H9 (cell line): ENCODE measurements at regions not wholly inside any gene's neighbourhood (a gene's known extent, or its start where the extent isn't known, plus 50 kb on each side); places are given as distances from the start of the nearest gene placed in this dataset.

Experiments
- DNase-seq: peaks from one replicate; pipeline ENCODE4 v3.0.0-alpha.2; 2017
- H2AFZ ChIP-seq: one replicate; pipeline ENCODE4 v1.6.1; 2013; ENCODE audit warnings: mild to moderate bottlenecking, low read length, control low read depth, moderate library complexity
- H2AK5ac ChIP-seq: 2 replicates; pipeline ENCODE4 v1.6.1; 2013; ENCODE audit warnings: low read length, control low read depth, mixed read lengths; ENCODE audit not compliant: insufficient read length
- H2BK120ac ChIP-seq: one replicate; pipeline ENCODE4 v1.6.1; 2013; ENCODE audit warnings: low read depth, mild to moderate bottlenecking, low read length, control low read depth, inconsistent platforms; ENCODE audit not compliant: poor library complexity, severe bottlenecking
- H2BK12ac ChIP-seq: 2 replicates; pipeline ENCODE4 v1.6.1; 2013; ENCODE audit warnings: low read length, control low read depth, mixed read lengths, low read depth; ENCODE audit not compliant: insufficient read length
- H2BK15ac ChIP-seq: 2 replicates; pipeline ENCODE4 v1.6.1; 2013; ENCODE audit warnings: low read depth, low read length, control low read depth
- H2BK20ac ChIP-seq: one replicate; pipeline ENCODE4 v1.6.1; 2013; ENCODE audit warnings: low read depth, mild to moderate bottlenecking, low read length, control low read depth, inconsistent platforms; ENCODE audit not compliant: poor library complexity, severe bottlenecking
- H2BK5ac ChIP-seq: 2 replicates; pipeline ENCODE4 v1.6.1; 2013; ENCODE audit warnings: low read length, control low read depth, mixed read lengths; ENCODE audit not compliant: insufficient read length
- H3K14ac ChIP-seq: 2 replicates; pipeline ENCODE4 v1.6.1; 2013; ENCODE audit warnings: low read length, control low read depth; ENCODE audit not compliant: insufficient read depth
- H3K18ac ChIP-seq: 2 replicates; pipeline ENCODE4 v1.6.1; 2013; ENCODE audit warnings: low read depth, mild to moderate bottlenecking, mixed read lengths, low read length, control low read depth; ENCODE audit not compliant: insufficient read length
- H3K23ac ChIP-seq: 2 replicates; pipeline ENCODE4 v1.6.1; 2013; ENCODE audit warnings: low read length, control low read depth, mixed read lengths, low read depth; ENCODE audit not compliant: insufficient read length
- H3K23me2 ChIP-seq: 2 replicates; pipeline ENCODE4 v1.6.1; 2013; ENCODE audit warnings: low read depth, mild to moderate bottlenecking, mixed read lengths, low read length, control low read depth; ENCODE audit not compliant: insufficient read length, poor library complexity, severe bottlenecking
- H3K27ac ChIP-seq: 2 replicates; pipeline ENCODE4 v1.5.1; 2013; ENCODE audit warnings: low read length, control low read depth, mixed read lengths, low read depth; ENCODE audit not compliant: insufficient read length
- H3K27me3 ChIP-seq: 2 replicates; pipeline ENCODE4 v1.6.1; 2013; ENCODE audit warnings: low read length, control low read depth, inconsistent platforms; ENCODE audit not compliant: insufficient read depth
- H3K4ac ChIP-seq: 2 replicates; pipeline ENCODE4 v1.6.1; 2013; ENCODE audit warnings: low read depth, mild to moderate bottlenecking, control low read depth, inconsistent platforms, low read length, moderate library complexity
- H3K4me1 ChIP-seq: 2 replicates; pipeline ENCODE4 v1.6.1; 2013; ENCODE audit warnings: low read length, control low read depth, inconsistent platforms; ENCODE audit not compliant: insufficient read depth
- H3K4me2 ChIP-seq: 2 replicates; pipeline ENCODE4 v1.6.1; 2013; ENCODE audit warnings: low read length, control low read depth, mixed read lengths; ENCODE audit not compliant: insufficient read length, insufficient read depth
- H3K56ac ChIP-seq: 2 replicates; pipeline ENCODE4 v1.6.1; 2013; ENCODE audit warnings: low read depth, mild to moderate bottlenecking, mixed read lengths, low read length, control low read depth; ENCODE audit not compliant: insufficient read length
- H3K79me1 ChIP-seq: 2 replicates; pipeline ENCODE4 v1.6.1; 2013; ENCODE audit warnings: low read depth, mild to moderate bottlenecking, moderate library complexity, low read length, control low read depth, inconsistent platforms; ENCODE audit not compliant: insufficient read depth, poor library complexity, severe bottlenecking
- H3K79me2 ChIP-seq: 2 replicates; pipeline ENCODE4 v1.6.1; 2013; ENCODE audit warnings: low read length, control low read depth, inconsistent platforms; ENCODE audit not compliant: insufficient read depth
- H3K9ac ChIP-seq: 2 replicates; pipeline ENCODE4 v1.6.1; 2013; ENCODE audit warnings: low read length, control low read depth, mixed read lengths; ENCODE audit not compliant: insufficient read length; ENCODE audit errors: extremely low read depth
- H3K9me3 ChIP-seq: one replicate; pipeline ENCODE4 v1.6.1; 2013; ENCODE audit warnings: low read depth, low read length, inconsistent platforms; ENCODE audit not compliant: control insufficient read depth
- H3T11ph ChIP-seq: one replicate; pipeline ENCODE4 v1.6.1; 2013; ENCODE audit warnings: mild to moderate bottlenecking, low read length, control low read depth, inconsistent platforms
- H4K20me1 ChIP-seq: one replicate; pipeline ENCODE4 v1.6.1; 2013; ENCODE audit not compliant: control insufficient read depth, insufficient read length, insufficient read depth
- H4K5ac ChIP-seq: 2 replicates; pipeline ENCODE4 v1.6.1; 2013; ENCODE audit warnings: low read depth, mild to moderate bottlenecking, mixed read lengths, low read length, control low read depth; ENCODE audit not compliant: insufficient read length
- H4K8ac ChIP-seq: replicated peaks from 2 replicates; pipeline ENCODE4 v1.6.1; 2013; ENCODE audit warnings: low read length, control low read depth, mixed read lengths, low read depth; ENCODE audit not compliant: insufficient read length
- H4K91ac ChIP-seq: 2 replicates; pipeline ENCODE4 v1.6.1; 2013; ENCODE audit warnings: low read depth, mild to moderate bottlenecking, moderate library complexity, mixed read lengths, low read length, control low read depth; ENCODE audit not compliant: insufficient read length
- H3K27ac Mint-ChIP-seq, 3 experiments: 2 replicates in 2 of 3; 3 replicates in 1 of 3; pipeline ENCODE4 v1.8.0; 2020 to 2021; ENCODE audit warnings: mixed read lengths in 3 of 3, mild to moderate bottlenecking in 1 of 3, moderate library complexity in 1 of 3
- H3K27me3 Mint-ChIP-seq: 2 replicates; pipeline ENCODE4 v1.8.0; 2021; ENCODE audit warnings: low read depth, mild to moderate bottlenecking, moderate library complexity, mixed read lengths
- H3K36me3 Mint-ChIP-seq, 3 experiments: 2 replicates in 2 of 3; 3 replicates in 1 of 3; pipeline ENCODE4 v1.8.0; 2020 to 2021; ENCODE audit warnings: low read depth in 3 of 3, mixed read lengths in 3 of 3; ENCODE audit not compliant: insufficient read depth in 1 of 3
- H3K4me1 Mint-ChIP-seq, 2 experiments: 2 replicates each; pipeline ENCODE4 v1.8.0; 2020; ENCODE audit warnings: mixed read lengths in 2 of 2
- H3K4me3 Mint-ChIP-seq, 2 experiments: 2 replicates in 1 of 2; 3 replicates in 1 of 2; pipeline ENCODE4 v1.8.0; 2020 to 2021; ENCODE audit warnings: mild to moderate bottlenecking in 2 of 2, mixed read lengths in 2 of 2, moderate library complexity in 1 of 2
- H3K9me3 Mint-ChIP-seq, 2 experiments: 2 replicates in 1 of 2; 3 replicates in 1 of 2; pipeline ENCODE4 v1.8.0; 2020; ENCODE audit warnings: mild to moderate bottlenecking in 2 of 2, mixed read lengths in 2 of 2, moderate library complexity in 1 of 2
- CTCF ChIP-seq: fragments of 200-600 bp; sonication (generic); conservative IDR thresholded peaks from 3 replicates; pipeline ENCODE4 v1.8.0; 2021; ENCODE audit warnings: antibody characterized with exemption, mild to moderate bottlenecking
- WGBS: extraction: QIAGEN DNeasy Blood & Tissue Kit; methylation state at CpG from one replicate; pipeline ENCODE4 v1.1.7; 2013; ENCODE audit warnings: missing lambda C conversion rate, low lambda C conversion rate, mixed read lengths; ENCODE audit not compliant: insufficient read length; ENCODE audit errors: extremely low coverage; 5-methylcytosine and 5-hydroxymethylcytosine counted together

- Histone ChIP-seq H3K14ac (no peak overlapping the region), H3K23me2 (no peaks in the 10 kb centered on the region), H2BK15ac (no peak overlapping the region), H2BK12ac (no peak overlapping the region), H3K79me2 (no peaks in the 10 kb centered on the region), H4K20me1 (no peaks in the 10 kb centered on the region), H3K56ac (no peak overlapping the region), H3K79me1 (no peaks in the 10 kb centered on the region), H3K4me2 (no peak overlapping the region), H2BK120ac (no peak overlapping the region), H2AFZ (no peak overlapping the region), H3K9ac (no peak overlapping the region), H2AK5ac (no peak overlapping the region), H3K27ac (no peak overlapping the region), H4K91ac (no peak overlapping the region), H4K5ac (no peak overlapping the region), H3K23ac (no peak overlapping the region), H3K4ac (no peak overlapping the region), H3K18ac (no peak overlapping the region), H2BK5ac (no peak overlapping the region), H2BK20ac (no peak overlapping the region), H3K4me1 (no peaks in the 10 kb centered on the region), H3K9me3 (no peaks in the 10 kb centered on the region), H4K8ac (no peak overlapping the region), H3T11ph (no peak overlapping the region), H3K27me3 (no peaks in the 10 kb centered on the region)
- H3K4me3 Mint-ChIP-seq: no peak overlapping the region
- H3K27ac Mint-ChIP-seq: 0 out of 7 replicates have a peak overlapping the region, but pooled peaks of 1 of the 3 experiments have one; percentile 16
- TF ChIP-seq CTCF: no peak
- no peak for DNase-seq
- no CpG with 5 or more reads among the region's 2 CpGs for WGBS
- H3K9me3 Mint-ChIP-seq: no peaks in the 10 kb centered on the region
- 0 out of 4 replicates have a peak, but pooled peaks cover 0 to 2% of the 10 kb centered on the region in 2 experiments for H3K4me1 Mint-ChIP-seq
- H3K36me3 Mint-ChIP-seq: no peaks in the 10 kb centered on the region
- no peaks in the 10 kb centered on the region for H3K27me3 Mint-ChIP-seq
These were observed 1605.3 kb downstream of the BRINP3 start for GRCh38 chr1:188872376-188872775.
